GM18499 (cell line): ENCODE measurements at regions not wholly inside any gene's neighbourhood (a gene's known extent, or its start where the extent isn't known, plus 50 kb on each side); places are given as distances from the start of the nearest gene placed in this dataset.

Experiments used
- ATAC-seq: cut with Tn5 transposase; IDR thresholded peaks from one replicate; pipeline ENCODE4 v1.9.1; 2021; ENCODE audit warnings: moderate number of reproducible peaks; ENCODE audit not compliant: insufficient read depth, unreplicated experiment

DNA sequence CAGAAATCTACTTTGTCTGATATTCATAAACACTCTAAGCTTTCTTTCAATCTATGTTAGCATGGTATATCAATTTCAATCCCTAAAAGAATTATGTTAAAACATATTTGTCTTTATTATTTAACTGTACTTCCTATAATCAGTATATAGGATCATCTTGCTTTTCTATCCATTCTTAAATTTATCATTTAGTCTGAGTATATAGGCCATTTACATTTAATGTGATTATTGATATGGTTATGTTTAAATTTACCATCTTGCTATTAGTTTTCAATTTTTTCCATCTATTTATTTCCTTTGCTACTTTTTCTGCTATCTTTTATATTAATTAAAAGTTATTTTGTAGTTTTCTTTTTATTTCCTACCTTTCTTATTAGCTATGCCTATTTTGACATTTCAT lies 174.8 kb upstream of the MBNL1 start:
- ATAC-seq, result no peak

DNA sequence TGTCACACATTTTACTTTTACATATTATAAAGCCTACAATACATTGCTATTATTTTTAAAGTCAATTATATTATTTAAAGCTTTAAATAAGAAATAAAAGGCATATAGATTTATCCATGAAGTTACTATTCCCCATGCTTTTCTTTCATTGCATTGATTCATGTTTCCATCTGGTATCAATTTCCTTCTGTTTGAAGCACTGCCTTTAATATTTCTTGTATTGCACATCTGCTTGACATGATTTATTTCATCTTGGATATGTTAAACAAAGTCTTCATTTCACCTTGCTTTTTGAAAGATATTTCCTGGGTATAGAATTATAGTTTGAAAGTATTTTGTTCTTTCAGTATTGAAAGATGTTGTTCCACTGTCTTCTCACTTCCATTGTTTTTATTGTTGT lies 174.3 kb upstream of the MBNL1 start:
- no peak for ATAC-seq

GRCh38 chr3:152095472-152095871 lies 173.3 kb upstream of the MBNL1 start:
- ATAC-seq, result no peak

DNA sequence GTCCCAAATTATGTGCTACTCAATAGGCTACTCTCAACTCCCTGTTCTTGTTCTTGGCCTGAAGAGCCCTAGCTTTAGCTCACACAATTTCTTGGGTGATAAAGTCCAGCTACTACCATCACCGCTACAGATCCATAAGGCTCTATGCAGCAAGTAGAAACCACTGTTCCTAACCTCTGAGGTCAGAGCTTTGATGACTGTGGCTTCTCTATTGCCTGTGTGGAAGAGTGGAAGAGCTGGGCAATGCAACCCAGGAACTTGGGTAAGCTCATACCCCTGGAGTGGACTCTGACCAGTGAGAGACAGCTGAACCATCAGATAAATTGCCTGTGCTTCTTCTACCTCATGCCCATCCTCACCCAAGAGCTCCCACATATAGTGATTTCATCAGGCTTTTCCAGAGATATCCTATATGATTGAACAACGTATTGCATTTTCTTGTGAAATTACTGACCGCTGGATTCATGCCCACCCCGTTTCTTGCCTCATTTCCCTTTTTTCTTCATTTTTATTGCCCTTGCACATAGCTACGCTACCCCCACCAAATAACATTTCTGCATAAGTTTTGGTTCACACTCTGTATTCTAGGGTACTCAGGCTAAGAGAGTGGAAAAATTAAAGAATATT lies 172.3 kb upstream of the MBNL1 start:
- ATAC-seq, result no peak

GRCh38 chr3:152097120-152097519 lies 171.6 kb upstream of the MBNL1 start:
- ATAC-seq, result no peak

DNA sequence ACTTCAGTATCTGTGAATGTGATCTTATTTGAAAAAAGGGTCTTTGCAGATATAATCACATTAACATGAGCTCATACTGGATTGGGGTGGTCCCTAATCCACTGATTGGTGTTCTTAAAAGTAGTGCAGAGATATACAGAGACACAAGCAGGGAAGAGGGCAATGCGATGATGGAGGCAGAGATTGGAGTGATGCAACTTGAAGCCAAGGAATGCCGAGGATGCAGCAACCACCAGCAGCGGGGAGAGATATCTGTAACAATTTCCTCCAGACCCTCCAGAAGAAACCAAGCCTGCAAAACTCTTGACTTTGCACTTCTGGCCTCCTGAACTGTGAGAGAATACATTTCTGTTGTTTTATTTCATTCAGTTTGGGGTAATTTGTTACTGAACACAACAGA lies 171.0 kb upstream of the MBNL1 start:
- ATAC-seq, result no peak

- ATAC-seq, result peak; percentile 93
These were observed 168.1 kb upstream of the MBNL1 start for GRCh38 chr3:152100491-152101132.

- ATAC-seq, result no peak
These were observed 166.3 kb upstream of the MBNL1 start for GRCh38 chr3:152102410-152102809.

GRCh38 chr3:152103257-152103656 lies 165.5 kb upstream of the MBNL1 start:
- no peak for ATAC-seq

DNA sequence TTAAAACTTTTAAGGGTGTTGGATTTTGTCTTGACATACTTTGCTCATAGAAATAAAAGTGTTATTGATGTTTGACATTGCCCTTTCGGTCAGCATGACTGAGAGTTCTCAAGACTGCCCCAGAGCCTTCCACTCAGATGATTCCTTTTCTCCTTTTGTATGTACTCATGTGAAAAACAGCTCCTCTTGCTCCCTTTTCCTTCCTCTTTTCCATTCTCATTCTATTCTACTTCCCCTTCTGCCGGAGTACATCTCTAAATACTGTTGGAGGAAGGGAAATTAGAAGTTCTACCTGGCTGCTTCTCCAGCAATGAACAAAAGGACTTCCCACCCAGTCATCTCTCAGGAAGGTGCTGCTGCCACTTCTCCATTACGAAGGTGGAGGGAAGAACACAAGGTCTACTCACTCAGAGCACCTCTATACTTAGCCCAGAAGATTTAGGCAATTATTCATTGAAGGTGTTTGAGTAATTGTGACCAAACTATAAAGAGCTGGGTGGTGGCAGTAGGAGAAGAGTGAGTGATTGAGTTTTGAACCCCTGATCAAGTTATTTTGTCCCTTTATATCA lies 163.8 kb upstream of the MBNL1 start:
- no peak for ATAC-seq

- ATAC-seq, result no peak
These were observed 163.3 kb upstream of the MBNL1 start for GRCh38 chr3:152105446-152105845.

- ATAC-seq, result no peak
These were observed 159.7 kb upstream of the MBNL1 start for GRCh38 chr3:152109038-152109437.

DNA sequence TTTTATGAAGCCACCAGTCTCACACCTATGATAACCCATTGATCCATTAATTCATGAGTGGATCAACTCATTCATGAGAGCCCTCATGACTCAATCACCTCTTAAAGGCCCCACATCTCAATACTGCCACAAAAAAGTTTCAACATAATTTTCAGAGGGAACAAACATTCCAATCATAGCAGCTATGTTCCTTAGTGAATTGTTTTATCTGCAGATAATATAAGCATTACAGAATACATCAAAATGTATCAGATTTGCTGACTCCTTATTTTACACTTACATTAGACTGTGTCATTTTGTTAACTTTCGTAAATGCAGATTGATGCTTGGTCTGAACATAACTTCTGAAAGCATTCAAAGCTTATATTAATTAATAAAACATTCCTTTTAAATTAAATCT lies 155.3 kb upstream of the MBNL1 start:
- no peak for ATAC-seq

GRCh38 chr3:152113992-152114651 lies 154.6 kb upstream of the MBNL1 start:
- ATAC-seq, result no peak

DNA sequence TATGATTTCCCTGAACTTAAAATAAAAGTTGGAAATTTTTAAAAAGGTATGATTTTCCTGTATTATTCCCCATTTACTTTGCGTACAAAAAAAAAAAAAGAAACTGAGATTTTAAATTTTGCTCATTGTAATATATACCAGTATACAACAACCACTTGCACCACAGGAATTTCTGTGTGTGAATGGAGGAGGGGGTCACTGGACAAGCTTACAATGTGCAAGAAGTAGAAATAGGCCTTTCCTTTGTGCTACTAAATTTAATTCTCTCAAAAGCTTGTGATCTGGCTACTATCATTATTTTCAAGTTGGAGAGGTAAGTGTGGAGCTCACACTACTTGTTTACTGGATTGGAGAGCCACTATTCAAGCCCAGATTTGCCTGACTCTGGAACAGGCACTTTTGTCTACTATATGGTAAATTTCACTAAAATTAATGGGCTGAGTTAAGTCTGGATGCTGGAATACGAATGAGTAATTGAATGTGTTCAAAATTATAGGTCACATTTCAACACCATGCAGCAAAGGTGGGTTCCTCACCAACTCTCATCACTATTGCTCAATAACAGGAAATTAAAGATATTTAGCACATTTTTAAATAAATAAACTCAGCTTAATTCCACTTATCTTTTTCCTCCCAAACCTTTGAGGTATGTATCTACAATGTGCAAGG lies 148.0 kb upstream of the MBNL1 start:
- ATAC-seq, result no peak

DNA sequence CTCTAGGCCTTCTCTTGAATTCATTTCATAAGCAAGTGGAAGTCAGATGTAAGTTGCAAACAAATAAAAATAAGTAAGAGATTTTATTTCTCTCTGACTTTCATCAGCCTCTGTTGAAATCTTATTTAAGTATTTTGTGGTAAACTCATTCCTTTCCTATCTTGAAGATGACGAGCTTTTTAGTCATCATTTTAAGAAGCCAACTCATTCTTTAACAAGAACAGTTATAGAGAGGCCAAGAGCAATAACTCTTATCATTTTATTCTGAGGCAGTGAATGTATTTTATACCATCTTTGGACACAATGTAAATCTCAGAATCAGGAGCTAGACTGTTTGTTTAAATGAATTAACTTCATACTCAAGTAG lies 147.5 kb upstream of the MBNL1 start:
- no peak for ATAC-seq

- ATAC-seq, result no peak
These were observed 145.9 kb upstream of the MBNL1 start for GRCh38 chr3:152122851-152123250.

DNA sequence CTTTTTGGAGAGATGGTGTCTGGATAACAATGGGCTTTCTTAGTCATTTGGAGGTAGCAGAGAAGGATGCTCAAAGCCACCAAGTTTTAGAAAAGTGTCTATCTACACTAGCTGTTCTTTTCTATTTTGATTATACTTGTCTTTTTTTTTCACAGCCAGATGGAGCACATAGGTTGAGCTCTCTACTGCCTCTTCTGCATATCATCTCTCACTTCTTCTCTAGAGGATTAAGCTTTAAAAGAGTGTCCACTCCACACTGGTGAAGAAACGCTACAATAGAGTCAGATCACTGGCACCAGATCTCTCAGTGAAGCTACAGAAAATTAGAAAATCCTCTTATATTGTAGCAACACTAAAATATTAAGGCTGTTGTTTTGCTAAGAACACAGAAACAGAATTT lies 145.3 kb upstream of the MBNL1 start:
- no peak for ATAC-seq

DNA sequence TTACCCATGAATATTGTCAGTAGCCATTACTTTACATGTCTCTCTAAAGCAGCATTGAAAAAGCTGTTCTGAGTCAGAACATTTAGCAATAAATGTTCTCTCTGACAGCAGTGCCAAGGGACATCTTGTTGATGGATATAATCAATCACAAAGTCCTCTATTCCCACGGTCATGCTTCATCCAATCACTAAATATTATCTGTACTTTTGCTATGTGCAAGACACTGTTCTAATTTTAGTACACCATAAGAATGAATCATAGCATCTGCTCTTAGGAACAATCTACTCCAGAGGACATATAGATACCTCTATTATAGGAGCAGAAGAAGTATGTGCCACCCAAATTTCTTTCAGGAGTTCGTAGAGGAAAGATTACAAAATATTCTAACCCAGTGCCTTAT lies 142.5 kb upstream of the MBNL1 start:
- no peak for ATAC-seq

GRCh38 chr3:152127058-152127457 lies 141.7 kb upstream of the MBNL1 start:
- ATAC-seq, result peak; percentile 99

- no peak for ATAC-seq
These were observed 140.4 kb upstream of the MBNL1 start for GRCh38 chr3:152128356-152128755.
